ENCODE measurements at regions not wholly inside any gene's neighbourhood (a gene's known extent, or its start where the extent isn't known, plus 50 kb on each side); places are given as distances from the start of the nearest gene placed in this dataset.

- TF ChIP-seq POLR2A (IDR thresholded peaks at IDR 0.05) (no peak), CTCF (IDR thresholded peaks at IDR 0.05) (no peak), EP300 (IDR thresholded peaks at IDR 0.05) (no peak)
These were observed 406.0 kb downstream of the CCDC85A start for GRCh38 chr2:56589835-56590234.

All from ovary (tissue), 3 donors.